ENCODE measurements at regions not wholly inside any gene's neighbourhood (a gene's known extent, or its start where the extent isn't known, plus 50 kb on each side); places are given as distances from the start of the nearest gene placed in this dataset.

DNA sequence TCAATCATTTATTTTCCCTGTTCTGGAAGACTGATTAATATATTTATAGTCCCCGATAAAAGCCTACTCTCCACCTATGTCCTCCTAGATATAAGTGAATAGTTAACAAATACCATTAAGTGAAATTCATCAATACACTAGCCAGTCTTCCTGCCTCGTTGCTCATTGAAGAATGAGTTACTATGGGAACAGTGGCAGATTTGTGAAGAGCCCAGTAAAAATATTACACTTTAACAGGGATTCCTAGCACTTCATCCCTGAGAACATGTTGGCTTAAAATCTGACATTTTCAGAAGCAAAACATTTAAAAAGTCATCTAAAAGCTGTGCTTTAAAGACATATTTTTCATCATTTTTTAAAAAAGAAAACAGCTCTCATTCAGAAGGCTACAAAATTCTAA, 848.7 kb upstream of the NXPH2 start:
- Histone ChIP-seq H3K36me3 (no peaks in the 10 kb centered on the region), H3K4me3 (no peak overlapping the region), H3K4me1 (no peaks in the 10 kb centered on the region), H3K27me3 (no peaks in the 10 kb centered on the region), H3K9me3 (no peaks in the 10 kb centered on the region), H3K27ac (no peak overlapping the region)
- intact Hi-C loops (cut with DNase I; ENCODE audit: low total_unique reads): no loop called here
- 38 to 54% (median 50%) methylated on average over 2 of the region's 2 CpGs for WGBS, 5 donors
- TF ChIP-seq, protein P1, sequence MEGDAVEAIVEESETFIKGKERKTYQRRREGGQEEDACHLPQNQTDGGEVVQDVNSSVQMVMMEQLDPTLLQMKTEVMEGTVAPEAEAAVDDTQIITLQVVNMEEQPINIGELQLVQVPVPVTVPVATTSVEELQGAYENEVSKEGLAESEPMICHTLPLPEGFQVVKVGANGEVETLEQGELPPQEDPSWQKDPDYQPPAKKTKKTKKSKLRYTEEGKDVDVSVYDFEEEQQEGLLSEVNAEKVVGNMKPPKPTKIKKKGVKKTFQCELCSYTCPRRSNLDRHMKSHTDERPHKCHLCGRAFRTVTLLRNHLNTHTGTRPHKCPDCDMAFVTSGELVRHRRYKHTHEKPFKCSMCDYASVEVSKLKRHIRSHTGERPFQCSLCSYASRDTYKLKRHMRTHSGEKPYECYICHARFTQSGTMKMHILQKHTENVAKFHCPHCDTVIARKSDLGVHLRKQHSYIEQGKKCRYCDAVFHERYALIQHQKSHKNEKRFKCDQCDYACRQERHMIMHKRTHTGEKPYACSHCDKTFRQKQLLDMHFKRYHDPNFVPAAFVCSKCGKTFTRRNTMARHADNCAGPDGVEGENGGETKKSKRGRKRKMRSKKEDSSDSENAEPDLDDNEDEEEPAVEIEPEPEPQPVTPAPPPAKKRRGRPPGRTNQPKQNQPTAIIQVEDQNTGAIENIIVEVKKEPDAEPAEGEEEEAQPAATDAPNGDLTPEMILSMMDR (IDR thresholded peaks at IDR 0.05): no peak
- no peak for TF ChIP-seq POLR2AphosphoS5 (IDR thresholded peaks at IDR 0.05)
- no peak for DNase-seq

DNA sequence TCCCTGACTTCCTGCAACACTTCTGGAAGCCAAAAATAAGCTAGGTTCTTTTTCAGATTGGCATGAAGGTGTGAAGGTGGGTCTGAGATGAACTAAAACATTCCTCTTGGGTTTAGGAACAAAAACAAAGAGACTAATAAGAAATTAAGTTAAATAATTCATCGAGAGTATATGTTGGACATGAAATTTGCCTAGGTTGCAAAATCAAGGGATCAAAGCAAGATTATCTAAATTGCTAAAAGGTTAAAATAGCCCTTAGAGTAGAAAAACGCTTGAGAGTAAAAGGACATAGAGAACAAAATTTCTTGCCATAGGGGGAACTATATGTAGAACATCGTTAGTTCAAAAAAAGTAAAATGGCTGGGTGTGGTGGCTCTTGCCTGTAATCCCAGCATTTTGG, 845.9 kb upstream of the NXPH2 start:
- H3K36me3 ChIP-seq: no peaks in the 10 kb centered on the region
- peaks cover 0 to 5% (median 1%) of the 10 kb centered on the region in 4 donors for H3K9me3 ChIP-seq
- 92 to 95% (median 93%) methylated on average over 3 of the region's 3 CpGs for WGBS, 5 donors
- H3K4me1 ChIP-seq: no peaks in the 10 kb centered on the region
- no peak for DNase-seq
- intact Hi-C loops (cut with DNase I; ENCODE audit: low total_unique reads): no loop called here
- no peak overlapping the region for H3K27ac ChIP-seq
- H3K27me3 ChIP-seq: no peaks in the 10 kb centered on the region
- no peak overlapping the region for H3K4me3 ChIP-seq
- no peak for TF ChIP-seq POLR2A (IDR thresholded peaks at IDR 0.05)
- no peak for TF ChIP-seq POLR2AphosphoS5 (IDR thresholded peaks at IDR 0.05)
- TF ChIP-seq, protein P1 (IDR thresholded peaks at IDR 0.05): no peak
- no peak for TF ChIP-seq EP300 (IDR thresholded peaks at IDR 0.05)

DNA sequence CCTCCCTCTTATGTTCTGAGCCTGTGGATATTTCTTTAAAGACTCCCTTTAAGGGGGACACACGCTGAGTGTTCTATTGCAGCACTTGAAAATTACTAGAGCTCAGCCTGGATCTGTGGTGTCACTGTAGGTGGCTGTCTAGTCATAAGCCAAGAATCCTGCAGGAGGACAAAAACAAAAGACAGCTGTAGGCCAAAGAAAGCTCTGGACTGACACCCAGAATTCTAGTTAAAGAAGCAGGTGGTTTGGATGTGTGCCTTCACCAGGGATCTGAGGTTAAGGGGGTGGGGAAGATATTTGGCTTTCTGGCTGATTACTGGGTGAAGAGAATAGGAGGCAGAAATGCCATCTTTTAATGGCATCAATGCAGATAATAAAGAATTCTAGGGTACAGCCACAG, 842.5 kb upstream of the NXPH2 start:
- 64 to 96% (median 81%) methylated on average over 1 of the region's 1 CpG for WGBS, 5 donors

DNA sequence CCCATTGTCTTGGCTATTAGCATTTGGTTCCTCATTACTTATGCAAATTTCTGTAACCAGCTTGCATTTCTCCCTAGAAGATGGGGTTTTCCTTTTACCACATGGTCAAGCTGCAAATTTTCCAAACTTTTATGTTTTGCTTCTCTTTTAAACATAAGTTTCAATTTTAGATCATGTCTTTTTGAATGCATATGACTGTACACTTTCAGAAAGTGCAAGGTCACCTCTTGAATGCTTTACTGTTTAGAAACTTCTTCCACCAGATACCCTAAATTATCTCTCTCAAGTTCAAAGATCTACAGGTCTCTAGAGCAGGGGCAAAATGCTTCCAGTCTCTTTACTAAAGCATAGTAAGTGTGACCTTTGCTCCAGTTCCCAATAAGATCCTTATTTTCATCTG, 837.6 kb upstream of the NXPH2 start:
- no peak overlapping the region for H3K4me3 ChIP-seq
- intact Hi-C loops (cut with DNase I; ENCODE audit: low total_unique reads): no loop called here
- TF ChIP-seq POLR2A (IDR thresholded peaks at IDR 0.05): no peak
- no peak for TF ChIP-seq EP300 (IDR thresholded peaks at IDR 0.05)
- no peak for TF ChIP-seq POLR2AphosphoS5 (IDR thresholded peaks at IDR 0.05)
- TF ChIP-seq, protein P1 (IDR thresholded peaks at IDR 0.05): no peak

More for the DNA sequence above, 842.5 kb upstream of the NXPH2 start:
- peaks cover 0 to 10% (median 7%) of the 10 kb centered on the region in 4 donors for H3K9me3 ChIP-seq
- no peaks in the 10 kb centered on the region for H3K36me3 ChIP-seq
- DNase-seq: no peak
- TF ChIP-seq, protein P1 (IDR thresholded peaks at IDR 0.05): no peak
- TF ChIP-seq POLR2A (IDR thresholded peaks at IDR 0.05): no peak
- no peak for TF ChIP-seq POLR2AphosphoS5 (IDR thresholded peaks at IDR 0.05)
- no peak for TF ChIP-seq EP300 (IDR thresholded peaks at IDR 0.05)
- H3K27me3 ChIP-seq: no peaks in the 10 kb centered on the region
- H3K4me3 ChIP-seq: no peak overlapping the region
- H3K4me1 ChIP-seq: no peaks in the 10 kb centered on the region
- intact Hi-C loops (cut with DNase I; ENCODE audit: low total_unique reads): no loop called here
- no peak overlapping the region for H3K27ac ChIP-seq

More for the DNA sequence above, 837.6 kb upstream of the NXPH2 start:
- Histone ChIP-seq H3K36me3 (no peaks in the 10 kb centered on the region), H3K9me3 (peaks cover 0 to 10% (median 7%) of the 10 kb centered on the region in 4 donors), H3K4me1 (no peaks in the 10 kb centered on the region), H3K27me3 (no peaks in the 10 kb centered on the region), H3K27ac (no peak overlapping the region)
- no peak for DNase-seq
